Stimulated activated CD4-positive, alpha-beta T cell treated with anti-CD3 and anti-CD28 coated beads, Interleukin-2, amount 100 ng/mL, for 4 hours (primary cell): ENCODE measurements at regions not wholly inside any gene's neighbourhood (a gene's known extent, or its start where the extent isn't known, plus 50 kb on each side); places are given as distances from the start of the nearest gene placed in this dataset.

Experiments
- DNase-seq: peaks from one replicate; pipeline ENCODE4 v3.0.0-alpha.2; 2020; ENCODE audit warnings: low read depth

GRCh38 chr14:75371297-75371696 is 56.5 kb upstream of the JDP2 start:
- DNase-seq, result no peak

GRCh38 chr14:75372260-75372659 is 55.6 kb upstream of the JDP2 start:
- DNase-seq, result no peak

- no peak for DNase-seq
Observed at GRCh38 chr14:75373133-75373532, 54.7 kb upstream of the JDP2 start.

GRCh38 chr14:75373616-75374015 is 54.2 kb upstream of the JDP2 start:
- no peak for DNase-seq

GRCh38 chr14:75374911-75375310 is 52.9 kb upstream of the JDP2 start:
- no peak for DNase-seq

GRCh38 chr14:75375983-75376382 is 51.8 kb upstream of the JDP2 start:
- DNase-seq, result no peak
